NCI-H2227 treated with DMSO at 0.1 percent for 48 hours (cell line): ENCODE measurements at regions not wholly inside any gene's neighbourhood (a gene's known extent, or its start where the extent isn't known, plus 50 kb on each side); places are given as distances from the start of the nearest gene placed in this dataset.
"Not testable (repeated sequence)": the region's sequence is repeated elsewhere in the genome, so short reads cannot be mapped to it uniquely, and the experiment has no call there.

Experiments used
- DNase-seq: peaks from one replicate; lab custom pipeline; 2025; lab: John Stamatoyannopoulos, UW

GRCh38 chr7:140283472-140283871, 106.7 kb upstream of the KDM7A start:
- no peak for DNase-seq

- no peak for DNase-seq
Observed at GRCh38 chr7:140281960-140282359, 105.2 kb upstream of the KDM7A start.

- DNase-seq: no peak
Observed at GRCh38 chr7:140281255-140281654, 104.5 kb upstream of the KDM7A start.

GRCh38 chr7:140276001-140276400, 99.2 kb upstream of the KDM7A start:
- no peak for DNase-seq

GRCh38 chr7:140275069-140275965, 98.5 kb upstream of the KDM7A start:
- no peak for DNase-seq

- no peak for DNase-seq
Observed at GRCh38 chr7:140273417-140273816, 96.6 kb upstream of the KDM7A start.

GRCh38 chr7:140271643-140271968, 94.8 kb upstream of the KDM7A start:
- DNase-seq: not testable (repeated sequence)

GRCh38 chr7:140269004-140269638, 92.3 kb upstream of the KDM7A start:
- DNase-seq: no peak

GRCh38 chr7:140267381-140268226, 90.8 kb upstream of the KDM7A start:
- DNase-seq: no peak

GRCh38 chr7:140263277-140263676, 86.5 kb upstream of the KDM7A start:
- no peak for DNase-seq

GRCh38 chr7:140262242-140262903, 85.6 kb upstream of the KDM7A start:
- DNase-seq: no peak

- DNase-seq: no peak
Observed at GRCh38 chr7:140261522-140261921, 84.7 kb upstream of the KDM7A start.

GRCh38 chr7:140261105-140261486, 84.3 kb upstream of the KDM7A start:
- no peak for DNase-seq

- no peak for DNase-seq
Observed at GRCh38 chr7:140260352-140261104, 83.7 kb upstream of the KDM7A start.

GRCh38 chr7:140257278-140257677, 80.5 kb upstream of the KDM7A start:
- DNase-seq: not testable (repeated sequence)

GRCh38 chr7:140254976-140255375, 78.2 kb upstream of the KDM7A start:
- DNase-seq: not testable (repeated sequence)

GRCh38 chr7:140249036-140249806, 72.4 kb upstream of the KDM7A start:
- no peak for DNase-seq

- DNase-seq: no peak
Observed at GRCh38 chr7:140247559-140247958, 70.8 kb upstream of the KDM7A start.

- no peak for DNase-seq
Observed at GRCh38 chr7:140245611-140246105, 68.9 kb upstream of the KDM7A start.
